ENCODE measurements at regions not wholly inside any gene's neighbourhood (a gene's known extent, or its start where the extent isn't known, plus 50 kb on each side); places are given as distances from the start of the nearest gene placed in this dataset.
"Not testable (repeated sequence)": the region's sequence is repeated elsewhere in the genome, so short reads cannot be mapped to it uniquely, and the experiment has no call there.

DNA sequence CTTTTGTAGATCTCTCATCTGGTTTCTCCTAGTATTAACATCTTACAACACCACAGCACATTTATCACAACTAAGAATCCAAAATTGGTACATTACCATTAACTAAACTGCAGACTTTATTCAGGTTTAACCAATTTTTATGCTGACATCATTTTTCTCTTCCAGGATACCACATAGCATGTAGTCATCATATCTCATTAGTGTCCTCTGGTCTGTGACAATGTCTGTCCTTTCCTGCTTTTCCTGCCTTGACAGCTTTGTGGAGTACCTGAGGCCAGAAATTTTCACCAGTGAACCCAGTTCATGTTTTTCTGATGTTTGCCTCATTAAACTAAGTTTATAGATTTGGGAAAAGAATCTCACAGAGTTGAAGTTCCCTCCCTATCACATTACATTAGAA lies 294.7 kb upstream of the TNC start:
- DNase-seq (ENCODE audit: extremely low read depth, low read depth), result no peak
- no peak overlapping the region for H3K4me3 ChIP-seq (replicated peaks; ENCODE audit: low read depth, low read length)
- TF ChIP-seq, protein P1, sequence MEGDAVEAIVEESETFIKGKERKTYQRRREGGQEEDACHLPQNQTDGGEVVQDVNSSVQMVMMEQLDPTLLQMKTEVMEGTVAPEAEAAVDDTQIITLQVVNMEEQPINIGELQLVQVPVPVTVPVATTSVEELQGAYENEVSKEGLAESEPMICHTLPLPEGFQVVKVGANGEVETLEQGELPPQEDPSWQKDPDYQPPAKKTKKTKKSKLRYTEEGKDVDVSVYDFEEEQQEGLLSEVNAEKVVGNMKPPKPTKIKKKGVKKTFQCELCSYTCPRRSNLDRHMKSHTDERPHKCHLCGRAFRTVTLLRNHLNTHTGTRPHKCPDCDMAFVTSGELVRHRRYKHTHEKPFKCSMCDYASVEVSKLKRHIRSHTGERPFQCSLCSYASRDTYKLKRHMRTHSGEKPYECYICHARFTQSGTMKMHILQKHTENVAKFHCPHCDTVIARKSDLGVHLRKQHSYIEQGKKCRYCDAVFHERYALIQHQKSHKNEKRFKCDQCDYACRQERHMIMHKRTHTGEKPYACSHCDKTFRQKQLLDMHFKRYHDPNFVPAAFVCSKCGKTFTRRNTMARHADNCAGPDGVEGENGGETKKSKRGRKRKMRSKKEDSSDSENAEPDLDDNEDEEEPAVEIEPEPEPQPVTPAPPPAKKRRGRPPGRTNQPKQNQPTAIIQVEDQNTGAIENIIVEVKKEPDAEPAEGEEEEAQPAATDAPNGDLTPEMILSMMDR (IDR thresholded peaks at IDR 0.05; ENCODE audit: low read depth, low read length, missing control alignments), result no peak

DNA sequence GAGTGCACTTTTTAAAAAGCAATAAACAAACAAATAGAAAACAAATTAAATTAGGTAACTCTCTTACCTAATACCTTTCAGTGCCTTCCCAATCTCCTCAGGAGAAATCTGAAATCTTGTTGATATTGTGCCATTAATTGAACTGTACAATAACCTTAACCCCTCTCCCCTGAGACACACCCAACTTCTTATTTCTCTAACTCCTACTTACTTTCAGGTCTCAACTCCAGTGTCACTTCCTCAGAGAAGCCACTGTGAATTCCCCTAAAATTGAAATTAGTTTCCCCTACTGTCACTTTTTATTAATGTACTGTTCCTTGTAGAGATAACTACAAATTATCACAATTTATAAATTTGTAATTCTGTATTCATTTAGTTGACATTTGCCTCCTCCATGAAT lies 295.3 kb upstream of the TNC start:
- TF ChIP-seq, protein P1 (IDR thresholded peaks at IDR 0.05; ENCODE audit: low read depth, low read length, missing control alignments), result no peak
- no peak overlapping the region for H3K4me3 ChIP-seq (replicated peaks; ENCODE audit: low read depth, low read length)

DNA sequence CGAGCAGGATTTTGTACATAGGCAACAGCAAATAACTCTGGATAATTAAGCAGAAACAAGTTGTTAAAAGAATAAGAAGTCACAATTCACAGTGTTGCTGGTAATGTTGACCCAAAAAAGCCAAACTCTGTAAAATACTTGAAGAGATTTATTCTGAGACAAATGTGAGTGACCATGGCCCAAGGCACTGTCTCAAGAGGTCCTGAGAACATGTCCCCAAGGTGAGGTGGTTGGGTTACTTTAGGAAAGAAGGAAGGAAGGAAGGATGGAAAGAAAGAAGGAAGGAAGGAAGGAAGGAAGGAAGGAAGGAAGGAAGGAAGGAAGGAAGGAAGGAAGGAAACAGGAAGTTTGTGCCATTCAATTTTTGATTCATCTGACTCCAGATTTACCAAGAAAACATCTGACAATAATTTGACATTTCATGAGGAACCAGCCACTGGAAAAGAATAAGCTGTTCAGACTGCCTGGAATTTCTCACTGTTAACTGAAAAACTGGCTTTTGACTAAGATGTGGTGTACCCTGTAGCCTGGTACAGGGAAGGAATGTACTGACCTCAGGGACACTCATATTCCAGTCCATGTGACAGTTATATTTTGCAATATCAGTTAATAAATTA lies 295.9 kb upstream of the TNC start:
- no peak overlapping the region for H3K4me3 ChIP-seq (replicated peaks; ENCODE audit: low read depth, low read length)
- DNase-seq (ENCODE audit: extremely low read depth, low read depth), result no peak
- TF ChIP-seq, protein P1 (IDR thresholded peaks at IDR 0.05; ENCODE audit: low read depth, low read length, missing control alignments), result no peak

More for the DNA sequence above, 295.3 kb upstream of the TNC start:
- no peak for DNase-seq (ENCODE audit: extremely low read depth, low read depth)

DNA sequence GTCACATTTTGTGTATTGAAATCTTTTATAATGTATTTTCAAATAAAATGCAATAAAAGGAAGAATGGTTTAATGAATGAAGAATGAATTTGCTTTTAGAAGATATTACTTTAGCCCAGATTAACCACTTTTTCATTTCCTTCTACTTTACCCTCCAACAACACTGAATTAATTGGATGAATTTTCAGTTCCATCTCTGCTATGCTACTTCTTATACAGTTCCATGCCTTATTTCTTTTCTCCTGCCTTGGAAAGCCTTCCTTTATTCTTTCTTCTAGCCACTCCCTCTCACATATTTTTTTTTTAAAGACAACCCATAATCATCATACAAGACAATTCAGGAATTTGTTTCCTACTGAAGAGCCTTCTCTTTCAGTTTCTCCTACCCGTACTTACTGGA lies 296.6 kb upstream of the TNC start:
- no peak for DNase-seq (ENCODE audit: extremely low read depth, low read depth)
- H3K4me3 ChIP-seq (replicated peaks; ENCODE audit: low read depth, low read length), result no peak overlapping the region
- TF ChIP-seq, protein P1 (IDR thresholded peaks at IDR 0.05; ENCODE audit: low read depth, low read length, missing control alignments), result no peak

DNA sequence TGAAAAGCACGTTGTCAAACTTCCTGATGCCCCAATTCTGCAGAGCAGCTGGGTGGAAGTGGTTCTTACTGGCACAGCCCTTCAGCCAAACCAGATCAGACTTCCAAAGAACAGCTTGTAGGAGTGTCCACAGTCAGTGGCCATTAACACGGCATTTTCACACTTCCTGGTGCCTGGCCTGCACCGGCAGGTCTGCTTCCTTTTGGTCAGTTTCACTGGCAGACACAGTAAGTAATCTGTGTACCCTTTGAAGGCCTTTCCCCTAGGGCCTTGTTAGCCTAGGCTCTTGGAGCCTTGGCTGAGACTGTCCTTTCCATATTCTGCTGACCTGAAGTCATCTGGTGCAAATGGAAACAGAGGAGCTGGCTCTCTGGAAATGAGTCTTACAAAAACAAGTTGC lies 297.5 kb upstream of the TNC start:
- TF ChIP-seq, protein P1 (IDR thresholded peaks at IDR 0.05; ENCODE audit: low read depth, low read length, missing control alignments), result no peak
- no peak for DNase-seq (ENCODE audit: extremely low read depth, low read depth)
- H3K4me3 ChIP-seq (replicated peaks; ENCODE audit: low read depth, low read length), result no peak overlapping the region

DNA sequence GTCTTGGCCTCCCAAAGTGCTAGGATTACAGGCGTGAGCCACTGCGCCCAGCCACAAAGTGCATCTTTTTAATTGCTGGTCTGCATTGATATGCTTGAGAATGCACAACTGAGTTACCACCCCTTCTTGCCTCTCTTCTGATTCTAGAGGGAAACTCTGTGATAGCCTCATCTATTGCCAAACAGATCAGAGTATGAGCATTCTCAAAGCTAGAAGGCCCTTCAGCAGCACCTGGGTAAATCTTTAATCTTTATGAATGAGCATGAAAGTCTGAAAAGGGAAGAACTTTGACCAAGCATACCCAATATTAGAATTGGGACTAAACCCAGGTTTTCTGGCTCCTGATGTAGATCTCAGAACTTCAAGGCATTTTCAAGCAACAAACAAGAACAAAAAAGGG lies 298.3 kb upstream of the TNC start:
- H3K4me3 ChIP-seq (replicated peaks; ENCODE audit: low read depth, low read length), result no peak overlapping the region
- TF ChIP-seq, protein P1 (IDR thresholded peaks at IDR 0.05; ENCODE audit: low read depth, low read length, missing control alignments), result no peak

DNA sequence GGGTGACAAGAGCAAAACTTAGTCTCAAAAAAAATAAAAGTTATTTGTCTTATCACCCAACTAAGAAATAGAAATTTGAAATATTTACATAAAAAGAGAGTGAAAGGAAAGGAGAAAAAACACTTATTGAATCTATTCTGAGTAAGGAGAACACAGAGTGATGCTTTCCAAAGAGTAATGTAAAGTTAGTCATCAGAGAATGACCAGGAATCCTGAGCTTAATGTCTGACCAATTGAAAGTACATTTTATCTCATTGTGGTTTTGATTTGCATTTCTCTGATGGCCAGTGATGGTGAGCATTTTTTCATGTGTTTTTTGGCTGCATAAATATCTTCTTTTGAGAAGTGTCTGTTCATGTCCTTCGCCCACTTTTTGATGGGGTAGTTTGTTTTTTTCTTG lies 300.2 kb upstream of the TNC start:
- not testable (repeated sequence) for DNase-seq (ENCODE audit: extremely low read depth, low read depth); H3K4me3 ChIP-seq (replicated peaks; ENCODE audit: low read depth, low read length)

More for the DNA sequence above, 298.3 kb upstream of the TNC start:
- DNase-seq (ENCODE audit: extremely low read depth, low read depth), result no peak

Data from HFF-Myc (cell line).